ENCODE measurements at regions not wholly inside any gene's neighbourhood (a gene's known extent, or its start where the extent isn't known, plus 50 kb on each side); places are given as distances from the start of the nearest gene placed in this dataset.

- DNase-seq (ENCODE audit: low read depth in 1 of 2, low spot score in 2 of 2): no peak
- no peaks in the 10 kb centered on the region for H3K36me3 ChIP-seq (ENCODE audit: control insufficient read depth in 2 of 4, insufficient read depth in 4 of 4, low read length in 3 of 4)
- no peak overlapping the region for H2BK15ac ChIP-seq (ENCODE audit: low read length)
- POLR2A ChIA-PET (ENCODE audit: partially characterized antibody): no interaction called here
- CTCF ChIA-PET (ENCODE audit: partially characterized antibody): interaction anchor here (0.8 kb wide), 1 partner anchor 120 kb away, joined by 3 read pairs; no protein-coding TSS in a partner anchor
- H3K4me1 ChIP-seq (replicated peaks in 1 of 4; ENCODE audit: control insufficient read depth in 3 of 4, insufficient read depth in 4 of 4, low read length in 3 of 4): peaks cover 0 to 9% (median 0%) of the 10 kb centered on the region in 4 experiments; a peak in 1 of 7 replicates
- no peak overlapping the region for H2AK5ac ChIP-seq (ENCODE audit: low read depth, low read length)
- no peaks in the 10 kb centered on the region for H3K9me3 ChIP-seq (ENCODE audit: insufficient read depth in 2 of 2, low read depth in 1 of 2, low read length in 1 of 2)
- H4K5ac ChIP-seq (ENCODE audit: insufficient read length, low read depth, low read length): no peak overlapping the region
- H4K91ac ChIP-seq (replicated peaks; ENCODE audit: insufficient read length, low read length): no peak overlapping the region
- H3K27me3 ChIP-seq (replicated peaks in 1 of 4; ENCODE audit: control insufficient read depth in 3 of 4, extremely low read depth in 1 of 4, insufficient read depth in 3 of 4, low read length in 3 of 4): no peaks in the 10 kb centered on the region
- no peak overlapping the region for H2BK120ac ChIP-seq (replicated peaks; ENCODE audit: low read depth, low read length)
- no peaks in the 10 kb centered on the region for H4K20me1 ChIP-seq (replicated peaks in 1 of 2; ENCODE audit: control insufficient read depth in 1 of 2, insufficient read depth in 2 of 2, low read length in 2 of 2)
- no peak overlapping the region for H3K14ac ChIP-seq (ENCODE audit: insufficient read length)
- H3K18ac ChIP-seq (ENCODE audit: extremely low read depth, low read length): no peak overlapping the region
- no peak overlapping the region for H4K8ac ChIP-seq (ENCODE audit: extremely low read depth, insufficient read depth, low read length)
- peak overlapping the region in 1 of 4 experiments; percentile 43; a peak in 1 of 7 replicates for H3K9ac ChIP-seq (replicated peaks in 1 of 4; ENCODE audit: extremely low read depth in 1 of 4, low read depth in 3 of 4, low read length in 3 of 4)
- no peaks in the 10 kb centered on the region for H3K23me2 ChIP-seq (ENCODE audit: low read depth, low read length)
- 40% methylated on average over 3 of the region's 3 CpGs; no CpG with 5 or more reads in 1 of the 2 experiments for WGBS, 2 experiments (ENCODE audit: extremely low coverage in 1 of 2, insufficient coverage in 1 of 2, insufficient read length in 1 of 2, insufficient replicate concordance in 2 of 2, low coverage in 1 of 2, low lambda C conversion rate in 2 of 2, missing lambda C conversion rate in 1 of 2)
- no peak overlapping the region for H2BK5ac ChIP-seq (ENCODE audit: low read depth, low read length)
- no peak overlapping the region for H3K4me2 ChIP-seq (ENCODE audit: insufficient read depth in 1 of 2, low read depth in 2 of 2, low read length in 2 of 2)
- no peak overlapping the region for H3K23ac ChIP-seq (ENCODE audit: insufficient read length)
- no peak overlapping the region for H2BK12ac ChIP-seq (ENCODE audit: low read depth, low read length)
- no peak overlapping the region for H3K56ac ChIP-seq (replicated peaks; ENCODE audit: insufficient read length, low read depth, low read length)
- no peaks in the 10 kb centered on the region for H3K79me1 ChIP-seq (ENCODE audit: low read depth, low read length)
- H2AFZ ChIP-seq (ENCODE audit: low read length): peak overlapping the region; percentile 47; the same call in 1 of the 2 replicates
- no peak overlapping the region for H3K27ac ChIP-seq (ENCODE audit: low read depth, low read length)
- TF ChIP-seq EGR1 (IDR thresholded peaks at IDR 0.05; ENCODE audit: borderline replicate concordance, low read depth, low read length) (no peak), POU5F1 (IDR thresholded peaks at IDR 0.05; ENCODE audit: low read depth, low read length) (no peak), EZH2 (IDR thresholded peaks at IDR 0.05; ENCODE audit: low read depth, low read length, severe bottlenecking) (no peak), BACH1 (IDR thresholded peaks at IDR 0.05; ENCODE audit: low read length) (no peak), CEBPB (IDR thresholded peaks at IDR 0.05; ENCODE audit: low read depth, low read length) (no peak), SRF (IDR thresholded peaks at IDR 0.05; ENCODE audit: low read depth, low read length) (no peak), CHD2 (IDR thresholded peaks at IDR 0.05; ENCODE audit: low read length) (no peak)
- no peaks in the 10 kb centered on the region for H3K79me2 ChIP-seq (ENCODE audit: control insufficient read depth in 1 of 2, insufficient read depth in 2 of 2, low read length in 2 of 2)
- H3K4ac ChIP-seq (replicated peaks; ENCODE audit: insufficient read length, low read depth, low read length): no peak overlapping the region
- no peak overlapping the region for H3K4me3 ChIP-seq (ENCODE audit: extremely low read depth in 1 of 4, insufficient read depth in 2 of 4, low read depth in 3 of 4, low read length in 4 of 4)
- no peak overlapping the region for H2BK20ac ChIP-seq (ENCODE audit: low read length)
- no peak for FAIRE-seq
These were observed 63.0 kb upstream of the PLEKHA5 start for GRCh38 chr12:19066475-19067001.

Measured in H1 (cell line).